ENCODE measurements at regions not wholly inside any gene's neighbourhood (a gene's known extent, or its start where the extent isn't known, plus 50 kb on each side); places are given as distances from the start of the nearest gene placed in this dataset.

DNA sequence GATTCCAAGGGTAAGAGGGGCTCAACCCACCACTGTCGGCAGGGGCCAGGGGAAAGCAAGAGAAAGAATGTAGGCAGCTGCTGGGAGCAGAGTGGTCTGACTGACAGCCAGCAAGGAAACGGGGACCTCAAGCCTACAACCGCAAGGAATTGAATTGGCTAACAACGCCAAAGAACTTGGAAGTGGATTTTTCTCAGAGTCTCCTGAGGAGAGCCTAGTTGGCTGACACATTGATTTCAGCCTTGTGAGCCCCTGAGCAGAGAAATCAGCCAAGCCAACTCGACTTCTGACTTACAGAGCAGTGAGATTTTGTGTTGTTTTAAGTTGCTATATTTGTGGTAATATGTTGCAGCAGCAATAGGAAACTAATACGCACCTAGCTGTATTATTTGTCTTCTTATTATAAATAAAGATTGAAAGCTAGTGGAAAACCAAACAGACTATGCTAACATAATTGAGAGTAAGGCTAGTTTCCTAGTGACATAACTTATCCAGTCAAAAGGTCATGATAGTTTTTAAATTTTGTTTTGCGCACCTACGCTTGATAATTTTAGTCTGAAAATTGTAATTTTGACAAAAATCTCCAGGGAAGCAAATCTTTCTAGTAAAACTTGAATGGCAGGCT lies 145.8 kb upstream of the HCCS start:
- no peak for ATAC-seq (ENCODE audit: low FRiP score)
- TF ChIP-seq, protein P1, sequence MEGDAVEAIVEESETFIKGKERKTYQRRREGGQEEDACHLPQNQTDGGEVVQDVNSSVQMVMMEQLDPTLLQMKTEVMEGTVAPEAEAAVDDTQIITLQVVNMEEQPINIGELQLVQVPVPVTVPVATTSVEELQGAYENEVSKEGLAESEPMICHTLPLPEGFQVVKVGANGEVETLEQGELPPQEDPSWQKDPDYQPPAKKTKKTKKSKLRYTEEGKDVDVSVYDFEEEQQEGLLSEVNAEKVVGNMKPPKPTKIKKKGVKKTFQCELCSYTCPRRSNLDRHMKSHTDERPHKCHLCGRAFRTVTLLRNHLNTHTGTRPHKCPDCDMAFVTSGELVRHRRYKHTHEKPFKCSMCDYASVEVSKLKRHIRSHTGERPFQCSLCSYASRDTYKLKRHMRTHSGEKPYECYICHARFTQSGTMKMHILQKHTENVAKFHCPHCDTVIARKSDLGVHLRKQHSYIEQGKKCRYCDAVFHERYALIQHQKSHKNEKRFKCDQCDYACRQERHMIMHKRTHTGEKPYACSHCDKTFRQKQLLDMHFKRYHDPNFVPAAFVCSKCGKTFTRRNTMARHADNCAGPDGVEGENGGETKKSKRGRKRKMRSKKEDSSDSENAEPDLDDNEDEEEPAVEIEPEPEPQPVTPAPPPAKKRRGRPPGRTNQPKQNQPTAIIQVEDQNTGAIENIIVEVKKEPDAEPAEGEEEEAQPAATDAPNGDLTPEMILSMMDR (IDR thresholded peaks at IDR 0.05), result no peak

DNA sequence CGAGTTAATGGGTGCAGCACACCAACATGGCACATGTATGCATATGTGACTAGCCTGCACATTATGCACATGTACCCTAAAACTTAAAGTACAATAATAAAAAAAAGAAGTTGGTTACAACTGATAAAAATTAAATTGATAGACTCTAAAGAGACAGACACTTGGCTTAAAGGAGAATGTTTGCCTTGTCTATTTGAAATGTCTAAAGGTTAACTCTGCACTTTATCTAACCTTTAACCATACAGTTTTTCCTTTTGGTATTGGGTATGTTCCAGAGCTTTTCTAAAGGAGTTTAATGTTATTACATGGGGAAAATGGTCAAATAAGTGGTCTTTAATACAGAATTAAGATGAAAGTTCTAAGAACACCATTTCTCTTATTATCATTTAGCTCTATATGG lies 145.1 kb upstream of the HCCS start:
- DNase-seq (ENCODE audit: low spot score) (no peak), ATAC-seq (ENCODE audit: low FRiP score) (no peak)
- TF ChIP-seq, protein P1 (IDR thresholded peaks at IDR 0.05), result no peak

More for the DNA sequence above, 145.8 kb upstream of the HCCS start:
- DNase-seq (ENCODE audit: low spot score), result no peak

DNA sequence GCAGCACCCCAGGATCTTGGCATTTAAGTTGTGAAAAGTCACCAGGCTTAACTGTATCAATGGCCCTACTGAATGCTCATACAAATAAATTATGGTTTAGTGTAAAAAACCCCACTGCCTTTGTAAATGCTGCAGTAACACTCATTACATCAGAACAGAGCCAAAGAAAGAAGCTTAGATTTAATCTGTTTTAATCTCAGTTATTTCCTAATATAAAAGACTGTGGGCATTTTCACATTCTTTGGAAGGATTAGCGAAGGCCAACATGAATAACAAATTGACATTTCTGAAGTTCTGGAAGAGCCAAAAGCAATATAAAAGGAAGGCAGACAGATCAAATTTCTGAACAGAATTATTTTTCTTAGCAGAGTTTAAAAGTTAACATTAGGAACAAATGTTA lies 140.0 kb upstream of the HCCS start:
- peak; percentile 41 for ATAC-seq (ENCODE audit: low FRiP score)
- no peak for DNase-seq (ENCODE audit: low spot score)
- TF ChIP-seq, protein P1 (IDR thresholded peaks at IDR 0.05), result no peak

DNA sequence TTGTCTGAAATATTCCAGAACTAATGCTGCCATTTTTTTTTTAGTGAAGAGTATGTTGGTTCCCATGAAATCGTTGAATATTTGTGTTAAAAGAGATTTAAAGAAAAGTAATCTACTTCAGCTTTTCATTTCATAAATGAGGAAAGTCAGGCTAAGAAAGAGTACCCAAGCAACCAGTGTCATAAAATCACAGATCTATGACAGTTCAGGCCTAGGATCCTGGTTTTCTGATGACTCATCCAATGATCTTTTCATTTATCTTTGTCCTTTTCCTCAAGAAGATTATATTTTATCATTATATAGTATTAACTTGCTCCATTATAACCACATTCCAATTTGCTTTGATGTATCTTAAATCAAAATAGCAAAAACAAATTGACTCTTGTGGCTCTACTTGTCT lies 139.4 kb upstream of the HCCS start:
- TF ChIP-seq, protein P1 (IDR thresholded peaks at IDR 0.05), result no peak
- DNase-seq (ENCODE audit: low spot score) (no peak), ATAC-seq (ENCODE audit: low FRiP score) (no peak)

DNA sequence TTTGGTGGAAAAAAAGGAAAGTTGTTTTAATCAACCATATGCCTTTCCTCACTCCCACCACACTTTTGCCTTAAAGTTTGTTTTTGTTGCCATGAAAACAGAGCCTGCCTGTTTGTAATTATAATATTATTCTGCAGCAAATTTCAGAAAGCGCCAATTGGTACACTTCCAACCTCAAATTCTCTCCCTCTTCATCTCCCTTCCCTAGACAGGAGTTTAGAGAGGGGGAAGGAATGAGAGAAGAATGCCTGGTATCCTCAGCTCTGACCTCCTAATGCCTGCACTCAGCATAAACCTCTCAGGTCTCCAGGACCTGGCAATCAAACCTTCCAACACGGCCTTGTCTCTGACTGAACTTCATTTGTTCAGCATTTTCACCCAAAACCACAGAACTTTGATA lies 138.4 kb upstream of the HCCS start:
- TF ChIP-seq, protein P1 (IDR thresholded peaks at IDR 0.05), result no peak
- ATAC-seq (ENCODE audit: low FRiP score), result peak; percentile 44
- no peak for DNase-seq (ENCODE audit: low spot score)

DNA sequence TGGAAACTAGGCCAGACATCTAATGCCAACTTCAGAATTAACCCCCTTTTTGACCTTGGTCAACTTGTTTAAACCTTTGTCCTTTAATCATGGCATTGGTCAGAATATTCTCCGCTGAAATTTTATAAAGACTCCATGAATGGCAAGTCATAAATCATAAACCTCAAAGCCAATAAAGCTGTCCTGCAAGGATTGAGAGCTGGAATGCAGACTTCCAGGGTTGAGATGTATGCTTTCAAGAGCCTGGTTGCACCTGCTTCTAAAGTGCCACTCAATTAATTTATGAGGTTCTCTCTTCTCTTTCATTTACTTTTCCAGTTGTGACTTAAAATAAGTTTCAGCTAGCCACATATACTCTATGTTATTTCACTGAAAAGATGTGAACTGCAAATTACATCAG lies 136.2 kb upstream of the HCCS start:
- ATAC-seq (ENCODE audit: low FRiP score) (no peak), DNase-seq (ENCODE audit: low spot score) (no peak)
- TF ChIP-seq, protein P1 (IDR thresholded peaks at IDR 0.05), result no peak

DNA sequence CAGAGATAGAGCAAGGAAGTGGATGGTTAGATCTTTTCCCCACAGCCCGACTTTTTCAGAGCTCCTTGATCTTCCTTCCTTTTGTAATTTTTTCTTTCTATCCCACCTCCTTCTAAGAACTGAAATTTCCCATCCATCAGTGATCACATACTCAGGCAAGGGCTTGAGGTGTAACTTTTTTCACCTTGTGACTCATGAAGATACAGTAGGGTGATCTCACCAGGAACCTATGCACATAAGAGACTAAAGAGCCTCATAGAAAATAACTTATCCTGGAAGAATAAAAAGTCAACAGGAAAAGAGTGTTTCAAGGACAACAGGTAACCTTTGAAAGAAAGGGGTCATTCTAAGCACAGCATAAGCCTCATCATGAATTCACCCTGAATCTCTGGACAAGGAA lies 131.2 kb upstream of the HCCS start:
- ATAC-seq (ENCODE audit: low FRiP score) (no peak), DNase-seq (ENCODE audit: low spot score) (no peak)
- TF ChIP-seq, protein P1 (IDR thresholded peaks at IDR 0.05), result no peak

Data from omental fat pad (tissue), 3 donors.